Heart right ventricle (tissue), 16 donors: ENCODE measurements at regions not wholly inside any gene's neighbourhood (a gene's known extent, or its start where the extent isn't known, plus 50 kb on each side); places are given as distances from the start of the nearest gene placed in this dataset.
A peak's percentile ranks its signal among the peaks of the same experiment; 100 is the strongest.

Experiments used
- ATAC-seq, 8 donors: fragments of 200-7000 bp; cut with Tn5 transposase; one replicate each; pipeline ENCODE4 v1.9.1; 2020; ENCODE audit warnings: mild to moderate bottlenecking in 8 of 8, moderate library complexity in 8 of 8, moderate number of reproducible peaks in 1 of 8
- DNase-seq, 2 donors: peaks; one replicate each; pipeline ENCODE4 v3.0.0-alpha.2; 2020
- H3K27ac ChIP-seq, 10 donors: fragments of 200-600 bp; sonication (generic) in 2 of 10; one replicate each; pipeline versions ENCODE4 v1.5.0 to v1.8.0; 2020 to 2022; ENCODE audit warnings: mild to moderate bottlenecking in 3 of 10
- H3K27me3 ChIP-seq, 7 donors: fragments of 200-600 bp; one replicate each; pipeline ENCODE4 v1.8.0; 2021 to 2022; ENCODE audit warnings: mild to moderate bottlenecking in 2 of 7
- H3K36me3 ChIP-seq, 9 donors: fragments of 200-600 bp; sonication (generic) in 1 of 9; one replicate each; pipeline versions ENCODE4 v1.5.0 to v1.8.0; 2020 to 2022; ENCODE audit warnings: mild to moderate bottlenecking in 2 of 9
- H3K4me1 ChIP-seq, 9 donors: fragments of 200-600 bp; sonication (generic) in 1 of 9; one replicate each; pipeline versions ENCODE4 v1.5.0 to v1.8.0; 2020 to 2022; ENCODE audit warnings: mild to moderate bottlenecking in 4 of 9
- H3K4me3 ChIP-seq, 10 donors: fragments of 200-600 bp; sonication (generic) in 2 of 10; one replicate each; pipeline versions ENCODE4 v1.5.0 to v1.8.0; 2020 to 2022; ENCODE audit warnings: mild to moderate bottlenecking in 7 of 10, moderate library complexity in 2 of 10
- H3K9me3 ChIP-seq, 11 donors: fragments of 200-600 bp in 10 of 11; sonication (generic) in 2 of 11; one replicate each; pipeline versions ENCODE4 v1.5.0 to v1.8.0; 2013 to 2022; ENCODE audit warnings: mild to moderate bottlenecking in 2 of 11, control low read depth in 1 of 11, moderate library complexity in 1 of 11
- CTCF ChIP-seq, 9 donors: fragments of 200-600 bp; sonication (generic) in 2 of 9; IDR thresholded peaks; one replicate each; pipeline versions ENCODE4 v1.5.0 to v1.8.0; 2021 to 2022; ENCODE audit warnings: antibody characterized with exemption in 9 of 9, mild to moderate bottlenecking in 5 of 9, moderate library complexity in 1 of 9
- WGBS, 2 donors: extraction: QIAGEN DNeasy Blood & Tissue Kit; methylation state at CpG; one replicate each; pipeline ENCODE4 v1.1.7; 2013; ENCODE audit warnings: inconsistent platforms in 1 of 2; 5-methylcytosine and 5-hydroxymethylcytosine counted together
- intact Hi-C, 10 donors: fragments of 100-400 bp; cut with DNase I; formaldehyde crosslinking; loops; one replicate each; pipeline versions ENCODE4 v1.11.1 to v1.14.2; 2022
- donor health status: Arrhythmogenic right ventricular cardiomyopathy.
- donor health status: ischemic (EF 13 %, LVEDD 7.1; RV severe dilation, severe dysfunction).
- donor health status: healthy with polysubstance abuse.
- donor health status: DM: no; HTN: yes; CAD: no.
- donor health status: DM: no; HTN: no; CAD: no.
- donor health status: ischemic (EF 25% LVEDD 6.9; RV normal size, moderate dysfunction).
- donor health status: ischemic (EF 25% LVEDD 5.7; RV mildly dilated, moderate dysfunction).
- donor health status: healthy.
- donor health status: DM: yes; HTN: yes; CAD: no.
- donor health status: Ischemic cardiomyopathy.
- donor health status: ischemic (EF 35%, LVEDD 5.7; RV mildly dilated, moderate dysfunction).
- donor health status: nonischemic (EF 11% LVEDD 7.7; RV severe dilation, severe dysfunction).
- donor health status: DM: yes; HTN: yes; CAD: no.
- donor health status: PGD.
- donor health status: ischemic (EF 29% LVEDD 5.4; RV normal size, mild dysfunction).
- donor health status: nonischemic (EF 23%, LVEDD 6.1; RV moderate dilation, normal function).

- Histone ChIP-seq H3K4me1 (peaks cover 0 to 18% (median 0%) of the 10 kb centered on the region in 9 donors), H3K27ac (no peak overlapping the region), H3K36me3 (no peaks in the 10 kb centered on the region), H3K27me3 (no peaks in the 10 kb centered on the region), H3K4me3 (no peak overlapping the region), H3K9me3 (no peaks in the 10 kb centered on the region)
- no peak for ATAC-seq
- no peak for DNase-seq
- TF ChIP-seq CTCF (IDR thresholded peaks at IDR 0.05) = no peak
- intact Hi-C loops = loop anchor here in 1 of 10 donors (5.0 kb wide), 1 partner anchor 271 kb away; no protein-coding TSS in a partner anchor
- WGBS, 2 donors = 93 to 95% methylated on average over 5 of the region's 5 CpGs
Observed at GRCh38 chr7:69187824-69188333, 410.4 kb upstream of the AUTS2 start.

GRCh38 chr7:69189406-69189805 is 408.9 kb upstream of the AUTS2 start:
- intact Hi-C loops = loop anchor here in 1 of 10 donors (5.0 kb wide), 1 partner anchor 272 kb away; no protein-coding TSS in a partner anchor
- H3K4me3 ChIP-seq = no peak overlapping the region
- H3K27me3 ChIP-seq = no peaks in the 10 kb centered on the region
- peaks cover 0 to 5% (median 0%) of the 10 kb centered on the region in 9 donors for H3K4me1 ChIP-seq
- 98 to 99% methylated on average over 3 of the region's 3 CpGs for WGBS, 2 donors
- TF ChIP-seq CTCF (IDR thresholded peaks at IDR 0.05) = no peak
- DNase-seq = no peak
- no peak overlapping the region for H3K27ac ChIP-seq
- H3K9me3 ChIP-seq = peaks cover 0 to 7% (median 0%) of the 10 kb centered on the region in 11 donors
- no peak for ATAC-seq
- no peaks in the 10 kb centered on the region for H3K36me3 ChIP-seq

GRCh38 chr7:69190025-69190424 is 408.2 kb upstream of the AUTS2 start:
- DNase-seq (no peak), ATAC-seq (no peak)
- peaks cover 0 to 7% (median 0%) of the 10 kb centered on the region in 11 donors for H3K9me3 ChIP-seq
- no peak for TF ChIP-seq CTCF (IDR thresholded peaks at IDR 0.05)
- WGBS, 2 donors = 92 to 93% methylated on average over 5 of the region's 5 CpGs
- no peaks in the 10 kb centered on the region for H3K27me3 ChIP-seq
- intact Hi-C loops = no loop called here
- H3K4me3 ChIP-seq = no peak overlapping the region
- H3K4me1 ChIP-seq = peaks cover 0 to 5% (median 0%) of the 10 kb centered on the region in 9 donors
- no peaks in the 10 kb centered on the region for H3K36me3 ChIP-seq
- no peak overlapping the region for H3K27ac ChIP-seq

GRCh38 chr7:69190763-69191162 is 407.5 kb upstream of the AUTS2 start:
- DNase-seq (no peak), ATAC-seq (peak in 5 of 8 donors; percentile 42 to 61 (median 45))
- Histone ChIP-seq H3K27ac (no peak overlapping the region), H3K36me3 (no peaks in the 10 kb centered on the region), H3K27me3 (no peaks in the 10 kb centered on the region), H3K4me3 (no peak overlapping the region), H3K9me3 (peaks cover 0 to 10% (median 0%) of the 10 kb centered on the region in 11 donors), H3K4me1 (peaks cover 0 to 5% (median 0%) of the 10 kb centered on the region in 9 donors)
- no peak for TF ChIP-seq CTCF (IDR thresholded peaks at IDR 0.05)
- WGBS, 2 donors = 29 to 39% methylated on average over 2 of the region's 2 CpGs
- intact Hi-C loops = no loop called here
